HEK293 (cell line): ENCODE measurements at regions not wholly inside any gene's neighbourhood (a gene's known extent, or its start where the extent isn't known, plus 50 kb on each side); places are given as distances from the start of the nearest gene placed in this dataset.

Experiments
- REPIN1 ChIP-seq: fragments of 450-650 bp; formaldehyde crosslinking; IDR thresholded peaks from 2 replicates; pipeline ENCODE4 v1.5.1; 2017; ENCODE audit warnings: missing biosample characterization, missing genetic modification characterization, low read depth
- TCF7L2 ChIP-seq: IDR thresholded peaks from 2 replicates; pipeline ENCODE4 v1.6.1; 2011; ENCODE audit warnings: low read depth, mild to moderate bottlenecking, inconsistent platforms, low read length, moderate library complexity, borderline replicate concordance
- YY1 ChIP-seq: fragments of 450-650 bp; formaldehyde crosslinking; IDR thresholded peaks from 2 replicates; pipeline ENCODE4 v1.5.1; 2018; ENCODE audit warnings: missing biosample characterization, missing genetic modification characterization
- ZNF10 ChIP-seq: fragments of 450-650 bp; formaldehyde crosslinking; IDR thresholded peaks from 2 replicates; pipeline ENCODE4 v1.5.1; 2017; ENCODE audit warnings: missing biosample characterization, missing genetic modification characterization
- ZNF24 ChIP-seq: fragments of 450-650 bp; formaldehyde crosslinking; IDR thresholded peaks from 2 replicates; pipeline ENCODE4 v1.5.1; 2016; ENCODE audit warnings: missing biosample characterization, missing genetic modification characterization
- ZNF548 ChIP-seq: fragments of 450-650 bp; formaldehyde crosslinking; IDR thresholded peaks from 2 replicates; pipeline ENCODE4 v1.5.1; 2016; ENCODE audit warnings: missing biosample characterization, missing genetic modification characterization
- ZNF561 ChIP-seq: fragments of 450-650 bp; IDR thresholded peaks from 2 replicates; pipeline ENCODE4 v1.5.1; 2018; ENCODE audit warnings: missing biosample characterization, missing genetic modification characterization, borderline replicate concordance
- TF ChIP-seq, protein P1 (sequence below): fragments of 450-650 bp; formaldehyde crosslinking; IDR thresholded peaks from 2 replicates; pipeline ENCODE4 v1.5.1; 2016; ENCODE audit warnings: missing biosample characterization, missing genetic modification characterization
- TF ChIP-seq, protein P2 (sequence below): fragments of 450-650 bp; formaldehyde crosslinking; IDR thresholded peaks from 2 replicates; pipeline ENCODE4 v1.5.1; 2017; ENCODE audit warnings: missing biosample characterization, missing genetic modification characterization
- TF ChIP-seq, protein P3 (sequence below): fragments of 450-650 bp; formaldehyde crosslinking; IDR thresholded peaks from 2 replicates; pipeline ENCODE4 v1.5.1; 2016; ENCODE audit warnings: missing biosample characterization, missing genetic modification characterization
- TF ChIP-seq, protein P4 (sequence below): fragments of 450-650 bp; formaldehyde crosslinking; IDR thresholded peaks from 2 replicates; pipeline ENCODE4 v1.5.1; 2016; ENCODE audit warnings: missing biosample characterization, missing genetic modification characterization

DNA sequence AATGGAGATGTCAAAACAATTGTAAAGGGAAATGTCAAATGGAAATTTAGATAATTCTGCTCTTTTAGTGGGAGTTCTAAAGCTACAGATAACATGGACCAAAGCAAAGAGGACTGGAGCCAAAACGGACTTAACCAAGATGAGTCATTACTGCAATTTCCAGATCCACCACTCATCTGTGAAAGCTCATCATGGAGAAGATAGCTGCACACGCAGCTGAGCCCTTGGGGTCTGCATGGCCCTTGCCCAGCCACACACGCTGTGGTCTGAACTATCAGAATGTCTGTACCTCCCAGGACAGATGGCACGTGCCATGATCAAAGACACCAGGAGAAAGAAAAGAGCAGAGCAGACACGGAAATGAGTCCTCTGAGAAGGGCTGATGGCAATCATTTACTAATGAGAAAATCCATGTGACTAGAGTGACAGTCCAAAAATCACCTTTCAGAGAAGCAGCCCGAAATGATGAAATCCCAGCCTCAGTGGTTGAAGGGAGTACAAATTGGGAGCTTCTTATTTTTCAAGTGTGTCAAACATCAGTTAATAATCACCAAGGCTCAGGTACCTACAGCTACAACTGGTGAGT lies 177.9 kb upstream of the MGMT start:
- TF ChIP-seq TCF7L2 (no peak), ZNF24 (tag by site-specific recombination) (no peak), ZNF10 (no peak), YY1 (tag by site-specific recombination) (no peak), REPIN1 (tag by site-specific recombination) (no peak), ZNF548 (tag by site-specific recombination) (no peak), ZNF561 (tag by site-specific recombination) (no peak)
- TF ChIP-seq, protein P1, sequence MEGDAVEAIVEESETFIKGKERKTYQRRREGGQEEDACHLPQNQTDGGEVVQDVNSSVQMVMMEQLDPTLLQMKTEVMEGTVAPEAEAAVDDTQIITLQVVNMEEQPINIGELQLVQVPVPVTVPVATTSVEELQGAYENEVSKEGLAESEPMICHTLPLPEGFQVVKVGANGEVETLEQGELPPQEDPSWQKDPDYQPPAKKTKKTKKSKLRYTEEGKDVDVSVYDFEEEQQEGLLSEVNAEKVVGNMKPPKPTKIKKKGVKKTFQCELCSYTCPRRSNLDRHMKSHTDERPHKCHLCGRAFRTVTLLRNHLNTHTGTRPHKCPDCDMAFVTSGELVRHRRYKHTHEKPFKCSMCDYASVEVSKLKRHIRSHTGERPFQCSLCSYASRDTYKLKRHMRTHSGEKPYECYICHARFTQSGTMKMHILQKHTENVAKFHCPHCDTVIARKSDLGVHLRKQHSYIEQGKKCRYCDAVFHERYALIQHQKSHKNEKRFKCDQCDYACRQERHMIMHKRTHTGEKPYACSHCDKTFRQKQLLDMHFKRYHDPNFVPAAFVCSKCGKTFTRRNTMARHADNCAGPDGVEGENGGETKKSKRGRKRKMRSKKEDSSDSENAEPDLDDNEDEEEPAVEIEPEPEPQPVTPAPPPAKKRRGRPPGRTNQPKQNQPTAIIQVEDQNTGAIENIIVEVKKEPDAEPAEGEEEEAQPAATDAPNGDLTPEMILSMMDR (tag by site-specific recombination) = no peak
- TF ChIP-seq, protein P2, sequence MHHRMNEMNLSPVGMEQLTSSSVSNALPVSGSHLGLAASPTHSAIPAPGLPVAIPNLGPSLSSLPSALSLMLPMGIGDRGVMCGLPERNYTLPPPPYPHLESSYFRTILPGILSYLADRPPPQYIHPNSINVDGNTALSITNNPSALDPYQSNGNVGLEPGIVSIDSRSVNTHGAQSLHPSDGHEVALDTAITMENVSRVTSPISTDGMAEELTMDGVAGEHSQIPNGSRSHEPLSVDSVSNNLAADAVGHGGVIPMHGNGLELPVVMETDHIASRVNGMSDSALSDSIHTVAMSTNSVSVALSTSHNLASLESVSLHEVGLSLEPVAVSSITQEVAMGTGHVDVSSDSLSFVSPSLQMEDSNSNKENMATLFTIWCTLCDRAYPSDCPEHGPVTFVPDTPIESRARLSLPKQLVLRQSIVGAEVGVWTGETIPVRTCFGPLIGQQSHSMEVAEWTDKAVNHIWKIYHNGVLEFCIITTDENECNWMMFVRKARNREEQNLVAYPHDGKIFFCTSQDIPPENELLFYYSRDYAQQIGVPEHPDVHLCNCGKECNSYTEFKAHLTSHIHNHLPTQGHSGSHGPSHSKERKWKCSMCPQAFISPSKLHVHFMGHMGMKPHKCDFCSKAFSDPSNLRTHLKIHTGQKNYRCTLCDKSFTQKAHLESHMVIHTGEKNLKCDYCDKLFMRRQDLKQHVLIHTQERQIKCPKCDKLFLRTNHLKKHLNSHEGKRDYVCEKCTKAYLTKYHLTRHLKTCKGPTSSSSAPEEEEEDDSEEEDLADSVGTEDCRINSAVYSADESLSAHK (tag by site-specific recombination) = no peak
- TF ChIP-seq, protein P3, sequence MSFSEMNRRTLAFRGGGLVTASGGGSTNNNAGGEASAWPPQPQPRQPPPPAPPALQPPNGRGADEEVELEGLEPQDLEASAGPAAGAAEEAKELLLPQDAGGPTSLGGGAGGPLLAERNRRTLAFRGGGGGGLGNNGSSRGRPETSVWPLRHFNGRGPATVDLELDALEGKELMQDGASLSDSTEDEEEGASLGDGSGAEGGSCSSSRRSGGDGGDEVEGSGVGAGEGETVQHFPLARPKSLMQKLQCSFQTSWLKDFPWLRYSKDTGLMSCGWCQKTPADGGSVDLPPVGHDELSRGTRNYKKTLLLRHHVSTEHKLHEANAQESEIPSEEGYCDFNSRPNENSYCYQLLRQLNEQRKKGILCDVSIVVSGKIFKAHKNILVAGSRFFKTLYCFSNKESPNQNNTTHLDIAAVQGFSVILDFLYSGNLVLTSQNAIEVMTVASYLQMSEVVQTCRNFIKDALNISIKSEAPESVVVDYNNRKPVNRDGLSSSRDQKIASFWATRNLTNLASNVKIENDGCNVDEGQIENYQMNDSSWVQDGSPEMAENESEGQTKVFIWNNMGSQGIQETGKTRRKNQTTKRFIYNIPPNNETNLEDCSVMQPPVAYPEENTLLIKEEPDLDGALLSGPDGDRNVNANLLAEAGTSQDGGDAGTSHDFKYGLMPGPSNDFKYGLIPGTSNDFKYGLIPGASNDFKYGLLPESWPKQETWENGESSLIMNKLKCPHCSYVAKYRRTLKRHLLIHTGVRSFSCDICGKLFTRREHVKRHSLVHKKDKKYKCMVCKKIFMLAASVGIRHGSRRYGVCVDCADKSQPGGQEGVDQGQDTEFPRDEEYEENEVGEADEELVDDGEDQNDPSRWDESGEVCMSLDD (tag by site-specific recombination) = no peak
- TF ChIP-seq, protein P4, sequence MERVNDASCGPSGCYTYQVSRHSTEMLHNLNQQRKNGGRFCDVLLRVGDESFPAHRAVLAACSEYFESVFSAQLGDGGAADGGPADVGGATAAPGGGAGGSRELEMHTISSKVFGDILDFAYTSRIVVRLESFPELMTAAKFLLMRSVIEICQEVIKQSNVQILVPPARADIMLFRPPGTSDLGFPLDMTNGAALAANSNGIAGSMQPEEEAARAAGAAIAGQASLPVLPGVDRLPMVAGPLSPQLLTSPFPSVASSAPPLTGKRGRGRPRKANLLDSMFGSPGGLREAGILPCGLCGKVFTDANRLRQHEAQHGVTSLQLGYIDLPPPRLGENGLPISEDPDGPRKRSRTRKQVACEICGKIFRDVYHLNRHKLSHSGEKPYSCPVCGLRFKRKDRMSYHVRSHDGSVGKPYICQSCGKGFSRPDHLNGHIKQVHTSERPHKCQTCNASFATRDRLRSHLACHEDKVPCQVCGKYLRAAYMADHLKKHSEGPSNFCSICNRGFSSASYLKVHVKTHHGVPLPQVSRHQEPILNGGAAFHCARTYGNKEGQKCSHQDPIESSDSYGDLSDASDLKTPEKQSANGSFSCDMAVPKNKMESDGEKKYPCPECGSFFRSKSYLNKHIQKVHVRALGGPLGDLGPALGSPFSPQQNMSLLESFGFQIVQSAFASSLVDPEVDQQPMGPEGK (tag by site-specific recombination) = no peak
